ENCODE measurements at regions not wholly inside any gene's neighbourhood (a gene's known extent, or its start where the extent isn't known, plus 50 kb on each side); places are given as distances from the start of the nearest gene placed in this dataset.

DNA sequence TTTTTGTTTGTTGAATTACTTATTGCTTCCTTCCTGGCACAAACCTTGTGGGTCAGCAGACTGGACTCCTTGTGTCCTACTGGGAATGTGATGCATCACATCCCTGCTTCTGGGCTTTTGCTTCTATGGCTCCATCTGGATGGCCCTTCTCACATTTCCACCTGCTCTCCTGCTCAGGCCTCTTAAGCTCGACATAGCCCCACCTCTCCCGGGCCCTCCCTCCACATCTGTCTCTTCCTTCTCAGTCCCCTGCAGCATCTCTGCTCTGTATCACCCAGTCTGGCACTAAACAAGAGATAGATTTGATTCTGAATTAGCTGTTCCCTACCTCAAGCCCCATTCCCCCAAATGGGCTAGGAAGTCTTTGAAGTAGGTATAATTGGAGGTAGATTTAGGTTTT, 356.8 kb downstream of the DHX35 start:
- ATAC-seq: no peak; the same call in 2 of the 3 replicates
- Mint-ChIP-seq H3K27ac (no peak overlapping the region), H3K4me3 (no peak overlapping the region)

More for the DNA sequence above, 356.8 kb downstream of the DHX35 start:
- H3K79me2 ChIP-seq (replicated peaks; ENCODE audit: insufficient read depth): no peaks in the 10 kb centered on the region
- peaks cover 2% of the 10 kb centered on the region for H3K27me3 Mint-ChIP-seq (ENCODE audit: insufficient read depth, low read depth, poor library complexity)
- no peaks in the 10 kb centered on the region; the same call in 2 of the 3 replicates for H3K9me3 Mint-ChIP-seq
- no peaks in the 10 kb centered on the region for H4K20me1 ChIP-seq (replicated peaks; ENCODE audit: insufficient read depth)
- no peak for DNase-seq (ENCODE audit: low spot score)
- H3K4me1 ChIP-seq (ENCODE audit: insufficient read depth): no peaks in the 10 kb centered on the region
- no peak overlapping the region for H3K27ac ChIP-seq (ENCODE audit: low read depth)
- H2AFZ ChIP-seq: no peak overlapping the region
- TF ChIP-seq, protein P1, sequence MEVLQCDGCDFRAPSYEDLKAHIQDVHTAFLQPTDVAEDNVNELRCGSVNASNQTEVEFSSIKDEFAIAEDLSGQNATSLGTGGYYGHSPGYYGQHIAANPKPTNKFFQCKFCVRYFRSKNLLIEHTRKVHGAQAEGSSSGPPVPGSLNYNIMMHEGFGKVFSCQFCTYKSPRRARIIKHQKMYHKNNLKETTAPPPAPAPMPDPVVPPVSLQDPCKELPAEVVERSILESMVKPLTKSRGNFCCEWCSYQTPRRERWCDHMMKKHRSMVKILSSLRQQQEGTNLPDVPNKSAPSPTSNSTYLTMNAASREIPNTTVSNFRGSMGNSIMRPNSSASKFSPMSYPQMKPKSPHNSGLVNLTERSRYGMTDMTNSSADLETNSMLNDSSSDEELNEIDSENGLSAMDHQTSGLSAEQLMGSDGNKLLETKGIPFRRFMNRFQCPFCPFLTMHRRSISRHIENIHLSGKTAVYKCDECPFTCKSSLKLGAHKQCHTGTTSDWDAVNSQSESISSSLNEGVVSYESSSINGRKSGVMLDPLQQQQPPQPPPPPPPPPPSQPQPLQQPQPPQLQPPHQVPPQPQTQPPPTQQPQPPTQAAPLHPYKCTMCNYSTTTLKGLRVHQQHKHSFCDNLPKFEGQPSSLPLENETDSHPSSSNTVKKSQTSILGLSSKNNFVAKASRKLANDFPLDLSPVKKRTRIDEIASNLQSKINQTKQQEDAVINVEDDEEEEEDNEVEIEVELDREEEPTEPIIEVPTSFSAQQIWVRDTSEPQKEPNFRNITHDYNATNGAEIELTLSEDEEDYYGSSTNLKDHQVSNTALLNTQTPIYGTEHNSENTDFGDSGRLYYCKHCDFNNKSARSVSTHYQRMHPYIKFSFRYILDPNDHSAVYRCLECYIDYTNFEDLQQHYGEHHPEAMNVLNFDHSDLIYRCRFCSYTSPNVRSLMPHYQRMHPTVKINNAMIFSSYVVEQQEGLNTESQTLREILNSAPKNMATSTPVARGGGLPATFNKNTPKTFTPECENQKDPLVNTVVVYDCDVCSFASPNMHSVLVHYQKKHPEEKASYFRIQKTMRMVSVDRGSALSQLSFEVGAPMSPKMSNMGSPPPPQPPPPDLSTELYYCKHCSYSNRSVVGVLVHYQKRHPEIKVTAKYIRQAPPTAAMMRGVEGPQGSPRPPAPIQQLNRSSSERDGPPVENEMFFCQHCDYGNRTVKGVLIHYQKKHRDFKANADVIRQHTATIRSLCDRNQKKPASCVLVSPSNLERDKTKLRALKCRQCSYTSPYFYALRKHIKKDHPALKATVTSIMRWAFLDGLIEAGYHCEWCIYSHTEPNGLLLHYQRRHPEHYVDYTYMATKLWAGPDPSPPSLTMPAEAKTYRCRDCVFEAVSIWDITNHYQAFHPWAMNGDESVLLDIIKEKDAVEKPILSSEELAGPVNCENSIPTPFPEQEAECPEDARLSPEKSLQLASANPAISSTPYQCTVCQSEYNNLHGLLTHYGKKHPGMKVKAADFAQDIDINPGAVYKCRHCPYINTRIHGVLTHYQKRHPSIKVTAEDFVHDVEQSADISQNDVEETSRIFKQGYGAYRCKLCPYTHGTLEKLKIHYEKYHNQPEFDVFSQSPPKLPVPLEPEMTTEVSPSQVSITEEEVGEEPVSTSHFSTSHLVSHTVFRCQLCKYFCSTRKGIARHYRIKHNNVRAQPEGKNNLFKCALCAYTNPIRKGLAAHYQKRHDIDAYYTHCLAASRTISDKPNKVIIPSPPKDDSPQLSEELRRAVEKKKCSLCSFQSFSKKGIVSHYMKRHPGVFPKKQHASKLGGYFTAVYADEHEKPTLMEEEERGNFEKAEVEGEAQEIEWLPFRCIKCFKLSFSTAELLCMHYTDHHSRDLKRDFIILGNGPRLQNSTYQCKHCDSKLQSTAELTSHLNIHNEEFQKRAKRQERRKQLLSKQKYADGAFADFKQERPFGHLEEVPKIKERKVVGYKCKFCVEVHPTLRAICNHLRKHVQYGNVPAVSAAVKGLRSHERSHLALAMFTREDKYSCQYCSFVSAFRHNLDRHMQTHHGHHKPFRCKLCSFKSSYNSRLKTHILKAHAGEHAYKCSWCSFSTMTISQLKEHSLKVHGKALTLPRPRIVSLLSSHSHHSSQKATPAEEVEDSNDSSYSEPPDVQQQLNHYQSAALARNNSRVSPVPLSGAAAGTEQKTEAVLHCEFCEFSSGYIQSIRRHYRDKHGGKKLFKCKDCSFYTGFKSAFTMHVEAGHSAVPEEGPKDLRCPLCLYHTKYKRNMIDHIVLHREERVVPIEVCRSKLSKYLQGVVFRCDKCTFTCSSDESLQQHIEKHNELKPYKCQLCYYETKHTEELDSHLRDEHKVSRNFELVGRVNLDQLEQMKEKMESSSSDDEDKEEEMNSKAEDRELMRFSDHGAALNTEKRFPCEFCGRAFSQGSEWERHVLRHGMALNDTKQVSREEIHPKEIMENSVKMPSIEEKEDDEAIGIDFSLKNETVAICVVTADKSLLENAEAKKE (CRISPR knock-in tag; IDR thresholded peaks at IDR 0.05): no peak
- TF ChIP-seq, protein P2, sequence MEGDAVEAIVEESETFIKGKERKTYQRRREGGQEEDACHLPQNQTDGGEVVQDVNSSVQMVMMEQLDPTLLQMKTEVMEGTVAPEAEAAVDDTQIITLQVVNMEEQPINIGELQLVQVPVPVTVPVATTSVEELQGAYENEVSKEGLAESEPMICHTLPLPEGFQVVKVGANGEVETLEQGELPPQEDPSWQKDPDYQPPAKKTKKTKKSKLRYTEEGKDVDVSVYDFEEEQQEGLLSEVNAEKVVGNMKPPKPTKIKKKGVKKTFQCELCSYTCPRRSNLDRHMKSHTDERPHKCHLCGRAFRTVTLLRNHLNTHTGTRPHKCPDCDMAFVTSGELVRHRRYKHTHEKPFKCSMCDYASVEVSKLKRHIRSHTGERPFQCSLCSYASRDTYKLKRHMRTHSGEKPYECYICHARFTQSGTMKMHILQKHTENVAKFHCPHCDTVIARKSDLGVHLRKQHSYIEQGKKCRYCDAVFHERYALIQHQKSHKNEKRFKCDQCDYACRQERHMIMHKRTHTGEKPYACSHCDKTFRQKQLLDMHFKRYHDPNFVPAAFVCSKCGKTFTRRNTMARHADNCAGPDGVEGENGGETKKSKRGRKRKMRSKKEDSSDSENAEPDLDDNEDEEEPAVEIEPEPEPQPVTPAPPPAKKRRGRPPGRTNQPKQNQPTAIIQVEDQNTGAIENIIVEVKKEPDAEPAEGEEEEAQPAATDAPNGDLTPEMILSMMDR (conservative IDR thresholded peaks at IDR 0.05; ENCODE audit: low read depth in 2 of 2): no peak
- TF ChIP-seq ZNF331 (CRISPR knock-in tag; IDR thresholded peaks at IDR 0.05; ENCODE audit: low read depth) (no peak), STAT1 (IDR thresholded peaks at IDR 0.05; ENCODE audit: unreplicated experiment) (no peak), EZH2 (IDR thresholded peaks at IDR 0.05; ENCODE audit: low read depth, unreplicated experiment) (no peak), JUNB (IDR thresholded peaks at IDR 0.05; ENCODE audit: unreplicated experiment) (no peak), EZH2phosphoT487 (IDR thresholded peaks at IDR 0.05; ENCODE audit: unreplicated experiment) (no peak), NANOG (IDR thresholded peaks at IDR 0.05; ENCODE audit: borderline replicate concordance) (no peak), POLR2AphosphoS5 (IDR thresholded peaks at IDR 0.05; ENCODE audit: low read depth) (no peak)
- TF ChIP-seq, protein P3, sequence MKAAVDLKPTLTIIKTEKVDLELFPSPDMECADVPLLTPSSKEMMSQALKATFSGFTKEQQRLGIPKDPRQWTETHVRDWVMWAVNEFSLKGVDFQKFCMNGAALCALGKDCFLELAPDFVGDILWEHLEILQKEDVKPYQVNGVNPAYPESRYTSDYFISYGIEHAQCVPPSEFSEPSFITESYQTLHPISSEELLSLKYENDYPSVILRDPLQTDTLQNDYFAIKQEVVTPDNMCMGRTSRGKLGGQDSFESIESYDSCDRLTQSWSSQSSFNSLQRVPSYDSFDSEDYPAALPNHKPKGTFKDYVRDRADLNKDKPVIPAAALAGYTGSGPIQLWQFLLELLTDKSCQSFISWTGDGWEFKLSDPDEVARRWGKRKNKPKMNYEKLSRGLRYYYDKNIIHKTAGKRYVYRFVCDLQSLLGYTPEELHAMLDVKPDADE (IDR thresholded peaks at IDR 0.05): no peak
- no peaks in the 10 kb centered on the region for H3F3A ChIP-seq (replicated peaks; ENCODE audit: low read depth)
- H3K9me2 ChIP-seq (ENCODE audit: insufficient read depth): peaks cover 9% of the 10 kb centered on the region; the same call in 1 of the 2 replicates
- H3K36me3 ChIP-seq (ENCODE audit: insufficient read depth): no peaks in the 10 kb centered on the region
- H3K4me2 ChIP-seq: no peak overlapping the region
- H3K4me3 ChIP-seq: no peak overlapping the region
- H3K27me3 ChIP-seq (ENCODE audit: insufficient read depth): no peaks in the 10 kb centered on the region
- no peaks in the 10 kb centered on the region for H3K36me3 Mint-ChIP-seq (ENCODE audit: low read depth)
- H3K4me1 Mint-ChIP-seq: no peaks in the 10 kb centered on the region
